WTC11 (cell line): ENCODE measurements at regions not wholly inside any gene's neighbourhood (a gene's known extent, or its start where the extent isn't known, plus 50 kb on each side); places are given as distances from the start of the nearest gene placed in this dataset.

Experiments used
- ATAC-seq: fragments of 200-7000 bp; cut with Tn5 transposase; 2 replicates; pipeline ENCODE4 v1.10.0; 2021; ENCODE audit warnings: mild to moderate bottlenecking, moderate library complexity
- CTCF ChIA-PET: fragments of 300-600 bp; sonication (Branson Sonifier 250); formaldehyde crosslinking; loops from one replicate; lab custom pipeline; 2021; ENCODE audit warnings: antibody characterized with exemption; lab: Charles Lee
- POLR2A ChIA-PET: fragments of 350-600 bp; sonication (Branson Sonifier 250); formaldehyde crosslinking; loops from one replicate; lab custom pipeline; 2021; ENCODE audit warnings: antibody characterized with exemption; lab: Charles Lee
- DNase-seq: peaks from one replicate; pipeline ENCODE4 v3.0.0; 2021; ENCODE audit warnings: low spot score
- H3K27ac Mint-ChIP-seq: 2 replicates; pipeline ENCODE4 v1.8.0; 2021; ENCODE audit warnings: mixed read lengths
- H3K27me3 Mint-ChIP-seq: 2 replicates; pipeline ENCODE4 v1.8.0; 2021; ENCODE audit warnings: low read depth, mild to moderate bottlenecking, moderate library complexity, mixed read lengths
- H3K36me3 Mint-ChIP-seq: 2 replicates; pipeline ENCODE4 v1.8.0; 2021; ENCODE audit warnings: mixed read lengths
- H3K4me1 Mint-ChIP-seq: 2 replicates; pipeline ENCODE4 v1.8.0; 2022; ENCODE audit warnings: mixed read lengths
- H3K4me3 Mint-ChIP-seq: 2 replicates; pipeline ENCODE4 v1.8.0; 2021; ENCODE audit warnings: mild to moderate bottlenecking, moderate library complexity, mixed read lengths
- H3K9me3 Mint-ChIP-seq: 2 replicates; pipeline ENCODE4 v1.8.0; 2021; ENCODE audit warnings: mixed read lengths
- ELF4 ChIP-seq: sonication (generic); formaldehyde crosslinking; IDR thresholded peaks from 2 replicates; pipeline ENCODE4 v1.8.1; 2022; ENCODE audit warnings: low read depth, mild to moderate bottlenecking, moderate library complexity, missing genetic modification reagents
- FOXK1 ChIP-seq: sonication (generic); formaldehyde crosslinking; IDR thresholded peaks from 2 replicates; pipeline ENCODE4 v1.8.0; 2022; ENCODE audit warnings: mild to moderate bottlenecking, moderate library complexity, missing genetic modification reagents
- GRHL2 ChIP-seq: fragments of 250-450 bp; sonication (Bioruptor Pico); IDR thresholded peaks from 2 replicates; pipeline ENCODE4 v1.8.0; 2022; ENCODE audit warnings: mild to moderate bottlenecking, moderate library complexity; ENCODE audit not compliant: insufficient replicate concordance, severe bottlenecking
- JUN ChIP-seq: sonication (generic); formaldehyde crosslinking; IDR thresholded peaks from 2 replicates; pipeline ENCODE4 v1.8.0; 2023; ENCODE audit warnings: mild to moderate bottlenecking, missing genetic modification reagents
- NR1H2 ChIP-seq: sonication (generic); formaldehyde crosslinking; IDR thresholded peaks from 2 replicates; pipeline ENCODE4 v1.9.0; 2021; ENCODE audit warnings: mild to moderate bottlenecking, moderate library complexity, missing genetic modification reagents
- PRRX2 ChIP-seq: fragments of 250-450 bp; sonication (Bioruptor Pico); IDR thresholded peaks from 2 replicates; pipeline ENCODE4 v1.8.0; 2021; ENCODE audit warnings: mild to moderate bottlenecking
- TF ChIP-seq, protein P1 (sequence below): sonication (generic); formaldehyde crosslinking; IDR thresholded peaks from 2 replicates; pipeline ENCODE4 v1.8.1; 2023; ENCODE audit warnings: mild to moderate bottlenecking, missing genetic modification reagents, borderline replicate concordance
- TF ChIP-seq, protein P2 (sequence below): sonication (generic); formaldehyde crosslinking; IDR thresholded peaks from 2 replicates; pipeline ENCODE4 v1.8.1; 2023; ENCODE audit warnings: mild to moderate bottlenecking, missing genetic modification reagents
- TF ChIP-seq, protein P3 (sequence below): sonication (generic); formaldehyde crosslinking; IDR thresholded peaks from 2 replicates; pipeline ENCODE4 v1.8.0; 2022; ENCODE audit warnings: mild to moderate bottlenecking, missing genetic modification reagents
- TF ChIP-seq, protein P4 (sequence below): fragments of 250-450 bp; sonication (Bioruptor Pico); IDR thresholded peaks from 2 replicates; pipeline ENCODE4 v1.9.0; 2021; ENCODE audit warnings: mild to moderate bottlenecking, borderline replicate concordance
- TF ChIP-seq, protein P5 (sequence below): sonication (generic); formaldehyde crosslinking; IDR thresholded peaks from 2 replicates; pipeline ENCODE4 v1.8.1; 2022; ENCODE audit warnings: low read depth, mild to moderate bottlenecking, moderate library complexity, missing genetic modification reagents, borderline replicate concordance
- TF ChIP-seq, protein P6 (sequence below): sonication (generic); formaldehyde crosslinking; IDR thresholded peaks from 2 replicates; pipeline ENCODE4 v1.8.0; 2023; ENCODE audit warnings: mild to moderate bottlenecking, missing genetic modification reagents

DNA sequence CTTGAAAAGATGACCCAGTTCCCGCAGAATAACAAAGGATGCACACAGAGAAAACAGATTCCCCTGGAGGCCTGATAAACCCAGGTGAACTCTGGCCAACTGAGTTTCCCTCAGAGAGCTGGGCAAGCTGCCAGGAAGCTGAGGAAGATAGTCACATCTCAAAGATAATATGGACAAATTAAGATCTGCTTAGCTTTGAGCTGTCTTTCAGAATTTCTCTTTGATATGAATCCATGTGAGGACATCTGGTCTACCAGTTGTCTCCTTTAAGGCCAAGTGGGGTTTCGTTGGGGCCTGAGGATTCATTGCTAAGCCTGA, 59.5 kb downstream of the ID4 start (continued):
- TF ChIP-seq, protein P1, sequence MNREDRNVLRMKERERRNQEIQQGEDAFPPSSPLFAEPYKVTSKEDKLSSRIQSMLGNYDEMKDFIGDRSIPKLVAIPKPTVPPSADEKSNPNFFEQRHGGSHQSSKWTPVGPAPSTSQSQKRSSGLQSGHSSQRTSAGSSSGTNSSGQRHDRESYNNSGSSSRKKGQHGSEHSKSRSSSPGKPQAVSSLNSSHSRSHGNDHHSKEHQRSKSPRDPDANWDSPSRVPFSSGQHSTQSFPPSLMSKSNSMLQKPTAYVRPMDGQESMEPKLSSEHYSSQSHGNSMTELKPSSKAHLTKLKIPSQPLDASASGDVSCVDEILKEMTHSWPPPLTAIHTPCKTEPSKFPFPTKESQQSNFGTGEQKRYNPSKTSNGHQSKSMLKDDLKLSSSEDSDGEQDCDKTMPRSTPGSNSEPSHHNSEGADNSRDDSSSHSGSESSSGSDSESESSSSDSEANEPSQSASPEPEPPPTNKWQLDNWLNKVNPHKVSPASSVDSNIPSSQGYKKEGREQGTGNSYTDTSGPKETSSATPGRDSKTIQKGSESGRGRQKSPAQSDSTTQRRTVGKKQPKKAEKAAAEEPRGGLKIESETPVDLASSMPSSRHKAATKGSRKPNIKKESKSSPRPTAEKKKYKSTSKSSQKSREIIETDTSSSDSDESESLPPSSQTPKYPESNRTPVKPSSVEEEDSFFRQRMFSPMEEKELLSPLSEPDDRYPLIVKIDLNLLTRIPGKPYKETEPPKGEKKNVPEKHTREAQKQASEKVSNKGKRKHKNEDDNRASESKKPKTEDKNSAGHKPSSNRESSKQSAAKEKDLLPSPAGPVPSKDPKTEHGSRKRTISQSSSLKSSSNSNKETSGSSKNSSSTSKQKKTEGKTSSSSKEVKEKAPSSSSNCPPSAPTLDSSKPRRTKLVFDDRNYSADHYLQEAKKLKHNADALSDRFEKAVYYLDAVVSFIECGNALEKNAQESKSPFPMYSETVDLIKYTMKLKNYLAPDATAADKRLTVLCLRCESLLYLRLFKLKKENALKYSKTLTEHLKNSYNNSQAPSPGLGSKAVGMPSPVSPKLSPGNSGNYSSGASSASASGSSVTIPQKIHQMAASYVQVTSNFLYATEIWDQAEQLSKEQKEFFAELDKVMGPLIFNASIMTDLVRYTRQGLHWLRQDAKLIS, result no peak
- TF ChIP-seq, protein P2, sequence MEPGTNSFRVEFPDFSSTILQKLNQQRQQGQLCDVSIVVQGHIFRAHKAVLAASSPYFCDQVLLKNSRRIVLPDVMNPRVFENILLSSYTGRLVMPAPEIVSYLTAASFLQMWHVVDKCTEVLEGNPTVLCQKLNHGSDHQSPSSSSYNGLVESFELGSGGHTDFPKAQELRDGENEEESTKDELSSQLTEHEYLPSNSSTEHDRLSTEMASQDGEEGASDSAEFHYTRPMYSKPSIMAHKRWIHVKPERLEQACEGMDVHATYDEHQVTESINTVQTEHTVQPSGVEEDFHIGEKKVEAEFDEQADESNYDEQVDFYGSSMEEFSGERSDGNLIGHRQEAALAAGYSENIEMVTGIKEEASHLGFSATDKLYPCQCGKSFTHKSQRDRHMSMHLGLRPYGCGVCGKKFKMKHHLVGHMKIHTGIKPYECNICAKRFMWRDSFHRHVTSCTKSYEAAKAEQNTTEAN (CRISPR knock-in tag), result no peak
- no peak for TF ChIP-seq ELF4 (CRISPR knock-in tag)
- TF ChIP-seq, all 79 proteins: peak for 0

DNA sequence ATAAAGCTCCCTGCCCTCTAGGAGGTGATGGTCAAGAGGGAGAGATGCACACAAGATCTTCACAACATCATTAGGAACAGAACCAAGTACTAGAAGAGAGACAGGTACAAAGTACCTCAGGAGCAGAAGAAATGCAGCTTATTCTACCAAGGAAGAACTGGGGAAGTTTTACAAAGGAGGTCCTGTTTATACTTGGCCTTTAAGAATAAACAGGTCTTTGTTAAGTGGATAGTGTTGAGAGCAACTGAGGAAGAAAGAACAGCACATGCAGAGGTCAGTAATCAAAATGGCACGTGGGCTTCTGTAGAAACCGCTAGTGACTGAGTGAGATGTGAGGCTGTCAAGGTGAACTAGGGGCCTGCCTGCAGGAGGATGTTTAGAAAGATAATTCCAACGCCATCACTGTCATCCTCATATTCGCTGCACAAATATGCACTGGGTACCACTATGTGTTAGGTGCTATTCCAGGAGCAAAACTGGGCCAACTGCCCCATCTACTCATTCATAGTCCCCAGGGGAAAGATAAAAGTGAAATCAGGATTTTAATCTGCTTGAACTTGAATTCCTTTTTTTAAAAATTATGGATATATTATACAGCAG, 61.1 kb downstream of the ID4 start:
- TF ChIP-seq, protein P3, sequence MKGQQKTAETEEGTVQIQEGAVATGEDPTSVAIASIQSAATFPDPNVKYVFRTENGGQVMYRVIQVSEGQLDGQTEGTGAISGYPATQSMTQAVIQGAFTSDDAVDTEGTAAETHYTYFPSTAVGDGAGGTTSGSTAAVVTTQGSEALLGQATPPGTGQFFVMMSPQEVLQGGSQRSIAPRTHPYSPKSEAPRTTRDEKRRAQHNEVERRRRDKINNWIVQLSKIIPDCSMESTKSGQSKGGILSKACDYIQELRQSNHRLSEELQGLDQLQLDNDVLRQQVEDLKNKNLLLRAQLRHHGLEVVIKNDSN, result no peak
- TF ChIP-seq, protein P1, result no peak
- TF ChIP-seq PRRX2 (CRISPR knock-in tag) (no peak), FOXK1 (CRISPR knock-in tag) (no peak), GRHL2 (CRISPR knock-in tag) (no peak), NR1H2 (no peak), JUN (no peak)
- TF ChIP-seq, protein P4, sequence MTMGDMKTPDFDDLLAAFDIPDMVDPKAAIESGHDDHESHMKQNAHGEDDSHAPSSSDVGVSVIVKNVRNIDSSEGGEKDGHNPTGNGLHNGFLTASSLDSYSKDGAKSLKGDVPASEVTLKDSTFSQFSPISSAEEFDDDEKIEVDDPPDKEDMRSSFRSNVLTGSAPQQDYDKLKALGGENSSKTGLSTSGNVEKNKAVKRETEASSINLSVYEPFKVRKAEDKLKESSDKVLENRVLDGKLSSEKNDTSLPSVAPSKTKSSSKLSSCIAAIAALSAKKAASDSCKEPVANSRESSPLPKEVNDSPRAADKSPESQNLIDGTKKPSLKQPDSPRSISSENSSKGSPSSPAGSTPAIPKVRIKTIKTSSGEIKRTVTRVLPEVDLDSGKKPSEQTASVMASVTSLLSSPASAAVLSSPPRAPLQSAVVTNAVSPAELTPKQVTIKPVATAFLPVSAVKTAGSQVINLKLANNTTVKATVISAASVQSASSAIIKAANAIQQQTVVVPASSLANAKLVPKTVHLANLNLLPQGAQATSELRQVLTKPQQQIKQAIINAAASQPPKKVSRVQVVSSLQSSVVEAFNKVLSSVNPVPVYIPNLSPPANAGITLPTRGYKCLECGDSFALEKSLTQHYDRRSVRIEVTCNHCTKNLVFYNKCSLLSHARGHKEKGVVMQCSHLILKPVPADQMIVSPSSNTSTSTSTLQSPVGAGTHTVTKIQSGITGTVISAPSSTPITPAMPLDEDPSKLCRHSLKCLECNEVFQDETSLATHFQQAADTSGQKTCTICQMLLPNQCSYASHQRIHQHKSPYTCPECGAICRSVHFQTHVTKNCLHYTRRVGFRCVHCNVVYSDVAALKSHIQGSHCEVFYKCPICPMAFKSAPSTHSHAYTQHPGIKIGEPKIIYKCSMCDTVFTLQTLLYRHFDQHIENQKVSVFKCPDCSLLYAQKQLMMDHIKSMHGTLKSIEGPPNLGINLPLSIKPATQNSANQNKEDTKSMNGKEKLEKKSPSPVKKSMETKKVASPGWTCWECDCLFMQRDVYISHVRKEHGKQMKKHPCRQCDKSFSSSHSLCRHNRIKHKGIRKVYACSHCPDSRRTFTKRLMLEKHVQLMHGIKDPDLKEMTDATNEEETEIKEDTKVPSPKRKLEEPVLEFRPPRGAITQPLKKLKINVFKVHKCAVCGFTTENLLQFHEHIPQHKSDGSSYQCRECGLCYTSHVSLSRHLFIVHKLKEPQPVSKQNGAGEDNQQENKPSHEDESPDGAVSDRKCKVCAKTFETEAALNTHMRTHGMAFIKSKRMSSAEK (CRISPR knock-in tag), result no peak
- TF ChIP-seq, protein P5, sequence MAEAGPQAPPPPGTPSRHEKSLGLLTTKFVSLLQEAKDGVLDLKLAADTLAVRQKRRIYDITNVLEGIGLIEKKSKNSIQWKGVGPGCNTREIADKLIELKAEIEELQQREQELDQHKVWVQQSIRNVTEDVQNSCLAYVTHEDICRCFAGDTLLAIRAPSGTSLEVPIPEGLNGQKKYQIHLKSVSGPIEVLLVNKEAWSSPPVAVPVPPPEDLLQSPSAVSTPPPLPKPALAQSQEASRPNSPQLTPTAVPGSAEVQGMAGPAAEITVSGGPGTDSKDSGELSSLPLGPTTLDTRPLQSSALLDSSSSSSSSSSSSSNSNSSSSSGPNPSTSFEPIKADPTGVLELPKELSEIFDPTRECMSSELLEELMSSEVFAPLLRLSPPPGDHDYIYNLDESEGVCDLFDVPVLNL (CRISPR knock-in tag), result no peak
- TF ChIP-seq, protein P6, sequence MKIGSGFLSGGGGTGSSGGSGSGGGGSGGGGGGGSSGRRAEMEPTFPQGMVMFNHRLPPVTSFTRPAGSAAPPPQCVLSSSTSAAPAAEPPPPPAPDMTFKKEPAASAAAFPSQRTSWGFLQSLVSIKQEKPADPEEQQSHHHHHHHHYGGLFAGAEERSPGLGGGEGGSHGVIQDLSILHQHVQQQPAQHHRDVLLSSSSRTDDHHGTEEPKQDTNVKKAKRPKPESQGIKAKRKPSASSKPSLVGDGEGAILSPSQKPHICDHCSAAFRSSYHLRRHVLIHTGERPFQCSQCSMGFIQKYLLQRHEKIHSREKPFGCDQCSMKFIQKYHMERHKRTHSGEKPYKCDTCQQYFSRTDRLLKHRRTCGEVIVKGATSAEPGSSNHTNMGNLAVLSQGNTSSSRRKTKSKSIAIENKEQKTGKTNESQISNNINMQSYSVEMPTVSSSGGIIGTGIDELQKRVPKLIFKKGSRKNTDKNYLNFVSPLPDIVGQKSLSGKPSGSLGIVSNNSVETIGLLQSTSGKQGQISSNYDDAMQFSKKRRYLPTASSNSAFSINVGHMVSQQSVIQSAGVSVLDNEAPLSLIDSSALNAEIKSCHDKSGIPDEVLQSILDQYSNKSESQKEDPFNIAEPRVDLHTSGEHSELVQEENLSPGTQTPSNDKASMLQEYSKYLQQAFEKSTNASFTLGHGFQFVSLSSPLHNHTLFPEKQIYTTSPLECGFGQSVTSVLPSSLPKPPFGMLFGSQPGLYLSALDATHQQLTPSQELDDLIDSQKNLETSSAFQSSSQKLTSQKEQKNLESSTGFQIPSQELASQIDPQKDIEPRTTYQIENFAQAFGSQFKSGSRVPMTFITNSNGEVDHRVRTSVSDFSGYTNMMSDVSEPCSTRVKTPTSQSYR (CRISPR knock-in tag), result no peak

More for the DNA sequence above, 61.1 kb downstream of the ID4 start:
- no peak for DNase-seq
- Mint-ChIP-seq H3K36me3 (no peaks in the 10 kb centered on the region), H3K4me1 (peaks cover 4% of the 10 kb centered on the region; the same call in 1 of the 2 replicates), H3K27ac (no peak overlapping the region), H3K27me3 (no peaks in the 10 kb centered on the region), H3K9me3 (peaks cover 26% of the 10 kb centered on the region), H3K4me3 (no peak overlapping the region)
- ChIA-PET CTCF (no interaction called here), POLR2A (no interaction called here)
- no peak for ATAC-seq
